ENCODE measurements at regions not wholly inside any gene's neighbourhood (a gene's known extent, or its start where the extent isn't known, plus 50 kb on each side); places are given as distances from the start of the nearest gene placed in this dataset.

- TF ChIP-seq CTCF (conservative IDR thresholded peaks at IDR 0.05; ENCODE audit: low read depth, low read length) = no peak
- TF ChIP-seq EZH2 (IDR thresholded peaks at IDR 0.05; ENCODE audit: low read length, unreplicated experiment) = no peak
- no peak for TF ChIP-seq EZH2phosphoT487 (IDR thresholded peaks at IDR 0.05; ENCODE audit: borderline replicate concordance, low read length)
These were observed 89.0 kb downstream of the SEMA4F start for GRCh38 chr2:74743039-74743438.

Measured in PC-3 (cell line).